GM12878 (cell line): ENCODE measurements at regions not wholly inside any gene's neighbourhood (a gene's known extent, or its start where the extent isn't known, plus 50 kb on each side); places are given as distances from the start of the nearest gene placed in this dataset.

ENCODE experiments used
- ATAC-seq: fragments of 200-7000 bp; cut with Tn5 transposase; 3 replicates; pipeline ENCODE4 v1.9.1; 2020; ENCODE audit warnings: mild to moderate bottlenecking, moderate library complexity
- BruUV-seq: library from RNA; stranded (reverse); fragments of 400-500 nt; replicated peaks from 2 replicates; lab custom pipeline; 2021; lab: Mats Ljungman, UMichigan
- CTCF ChIA-PET: fragments of 300-600 bp; sonication (Branson Sonifier 250); formaldehyde crosslinking; extraction: SDS; loops from one replicate; lab custom pipeline; 2021; ENCODE audit warnings: inconsistent platforms; lab: Yijun Ruan, JAX
- POLR2A ChIA-PET: fragments of 350-600 bp; formaldehyde crosslinking; extraction: SDS; loops from one replicate; lab custom pipeline; 2021; ENCODE audit warnings: inconsistent platforms; lab: Charles Lee
- RAD21 ChIA-PET: fragments of 300-600 bp; sonication (Branson Sonifier 250); formaldehyde crosslinking; loops from one replicate; lab custom pipeline; 2023; ENCODE audit warnings: antibody characterized with exemption; ENCODE audit not compliant: unreplicated experiment; lab: Charles Lee
- SMC1A ChIA-PET: fragments of 300-600 bp; sonication (Branson Sonifier 250); formaldehyde crosslinking; loops from one replicate; lab custom pipeline; 2023; ENCODE audit not compliant: unreplicated experiment, uncharacterized antibody; lab: Charles Lee
- DNase-seq: peaks from one replicate; pipeline ENCODE4 v3.0.0-alpha.2; 2011; ENCODE audit warnings: low read depth, low spot score
- FAIRE-seq: peaks from 3 replicates; lab custom pipeline; 2011; peaks lifted over from hg19 to GRCh38; lab: Jason Lieb, UNC
- H2AFZ ChIP-seq: 2 replicates; pipeline ENCODE4 v1.6.0; 2011; ENCODE audit warnings: low read depth, low read length, control low read depth; ENCODE audit not compliant: control insufficient read depth
- H3K27ac ChIP-seq: 2 replicates; pipeline ENCODE4 v1.5.1; 2011; ENCODE audit warnings: control low read depth; ENCODE audit not compliant: control insufficient read depth, insufficient read depth
- H3K27me3 ChIP-seq, 2 experiments: replicated peaks in 1 of 2; 2 replicates each; pipeline versions ENCODE4 v1.6.0 to v1.6.1; 2011; ENCODE audit warnings: low read length in 1 of 2; ENCODE audit not compliant: control insufficient read depth in 2 of 2, insufficient read depth in 2 of 2
- H3K36me3 ChIP-seq, 2 experiments: 2 replicates each; pipeline ENCODE4 v1.5.1; 2011; ENCODE audit warnings: low read length in 1 of 2; ENCODE audit not compliant: control insufficient read depth in 2 of 2, insufficient read depth in 2 of 2
- H3K4me1 ChIP-seq: 2 replicates; pipeline ENCODE4 v1.6.1; 2011; ENCODE audit warnings: mild to moderate bottlenecking, low read length, moderate library complexity, mixed read lengths; ENCODE audit not compliant: control insufficient read depth, insufficient read depth
- H3K4me2 ChIP-seq: 2 replicates; pipeline ENCODE4 v1.6.0; 2011; ENCODE audit warnings: control low read depth; ENCODE audit not compliant: control insufficient read depth, insufficient read depth
- H3K4me3 ChIP-seq: fragments of 200-600 bp; sonication (generic); 2 replicates; pipeline ENCODE4 v1.5.1; 2016
- H3K79me2 ChIP-seq: 2 replicates; pipeline ENCODE4 v1.6.0; 2011; ENCODE audit warnings: low read length; ENCODE audit not compliant: control insufficient read depth, insufficient read depth
- H3K9ac ChIP-seq: 2 replicates; pipeline ENCODE4 v1.8.0; 2011; ENCODE audit warnings: low read length, control low read depth, mixed read lengths; ENCODE audit not compliant: control insufficient read depth, insufficient read depth
- H3K9me3 ChIP-seq: replicated peaks from 3 replicates; pipeline ENCODE4 v1.5.1; 2011; ENCODE audit warnings: mild to moderate bottlenecking, low read length; ENCODE audit not compliant: control insufficient read depth, insufficient read depth
- H4K20me1 ChIP-seq: 2 replicates; pipeline ENCODE4 v1.6.0; 2011; ENCODE audit not compliant: control insufficient read depth, insufficient read depth
- CEBPZ ChIP-seq: fragments of 150-350 bp; IDR thresholded peaks from 2 replicates; pipeline ENCODE4 v1.6.1; 2016; ENCODE audit warnings: low read depth, low read length
- EED ChIP-seq: sonication (generic); IDR thresholded peaks from 2 replicates; pipeline ENCODE4 v1.6.1; 2016; ENCODE audit warnings: antibody characterized with exemption, low read depth
- EGR1 ChIP-seq, 2 experiments: IDR thresholded peaks; 1 replicate in 1 of 2; 2 replicates in 1 of 2; pipeline ENCODE4 v1.6.1; 2011 to 2012; ENCODE audit warnings: low read depth in 2 of 2, low read length in 2 of 2, borderline replicate concordance in 1 of 2, mild to moderate bottlenecking in 1 of 2, moderate library complexity in 1 of 2
- MYC ChIP-seq: IDR thresholded peaks from 2 replicates; pipeline ENCODE4 v1.6.1; 2011; ENCODE audit warnings: mild to moderate bottlenecking, low read length, moderate library complexity, inconsistent platforms; ENCODE audit not compliant: insufficient read depth, insufficient replicate concordance, insufficient read length, severe bottlenecking
- NR2C1 ChIP-seq: fragments of 450-650 bp; IDR thresholded peaks from 2 replicates; pipeline ENCODE4 v1.6.1; 2017; ENCODE audit warnings: antibody characterized with exemption, mild to moderate bottlenecking, moderate library complexity
- POLR2A ChIP-seq: IDR thresholded peaks from 2 replicates; pipeline ENCODE4 v1.6.1; 2011; ENCODE audit warnings: low read depth, mild to moderate bottlenecking, low read length
- POLR2AphosphoS2 ChIP-seq: IDR thresholded peaks from 2 replicates; pipeline ENCODE4 v1.6.1; 2011; ENCODE audit warnings: low read depth, mild to moderate bottlenecking, low read length, improper control_type of control experiment, moderate library complexity
- POU2F2 ChIP-seq: IDR thresholded peaks from 3 replicates; pipeline ENCODE4 v1.6.1; 2011; ENCODE audit warnings: low read depth, mild to moderate bottlenecking, low read length, borderline replicate concordance
- RFX5 ChIP-seq: IDR thresholded peaks from 2 replicates; pipeline ENCODE4 v1.6.1; 2011; ENCODE audit warnings: low read depth, low read length, improper control_type of control experiment
- SP1 ChIP-seq: IDR thresholded peaks from one replicate; pipeline ENCODE4 v1.6.1; 2011; ENCODE audit warnings: low read depth, low read length
- TBL1XR1 ChIP-seq: IDR thresholded peaks from 2 replicates; pipeline ENCODE4 v1.6.1; 2012; ENCODE audit warnings: low read depth, low read length, improper control_type of control experiment
- WGBS: methylation state at CpG from one replicate; pipeline ENCODE4 v1.1.6; 2016; ENCODE audit warnings: low lambda C conversion rate; ENCODE audit not compliant: insufficient replicate concordance, insufficient coverage; ENCODE audit errors: missing lambda C conversion rate; 5-methylcytosine and 5-hydroxymethylcytosine counted together
- in situ Hi-C: fragments of 300-500 bp; cut with MboI; formaldehyde crosslinking; loops from 9 replicates; pipeline ENCODE4 v1.14.3; 2018; ENCODE audit warnings: mixed read lengths
- intact Hi-C: fragments of 100-400 bp; cut with micrococcal nuclease; formaldehyde crosslinking; loops from one replicate; pipeline ENCODE4 v1.14.2; 2022; ENCODE audit not compliant: unreplicated experiment
- TF ChIP-seq, protein P1 (sequence below): fragments of 450-650 bp; formaldehyde crosslinking; IDR thresholded peaks from 2 replicates; pipeline ENCODE4 v1.4.0; 2020; ENCODE audit warnings: mild to moderate bottlenecking, moderate library complexity

DNA sequence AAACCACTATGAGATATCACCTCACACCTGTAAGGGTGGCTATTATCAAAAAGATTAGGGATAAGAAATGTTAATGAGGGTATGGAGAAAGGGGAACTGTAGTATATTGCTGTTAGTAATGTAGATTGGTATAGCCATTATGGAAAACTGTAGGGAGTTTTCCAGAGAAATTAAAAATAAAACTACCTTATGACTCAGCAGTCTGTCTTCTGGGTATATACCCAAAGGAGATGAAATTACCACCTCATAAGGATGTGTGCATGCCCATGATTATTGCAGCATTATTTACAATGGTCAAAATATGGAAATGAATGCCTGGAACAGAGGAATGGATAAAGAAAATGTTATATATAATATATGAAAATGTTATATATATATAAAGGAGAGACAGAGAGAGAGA is 303.8 kb downstream of the METTL15 start:
- in situ Hi-C loops (no loop called here), intact Hi-C loops (no loop called here)
- H3K9ac ChIP-seq, result no peak overlapping the region
- ChIA-PET SMC1A (no interaction called here), RAD21 (no interaction called here), POLR2A (no interaction called here), CTCF (no interaction called here)
- H3K36me3 ChIP-seq, result no peaks in the 10 kb centered on the region
- no peak for FAIRE-seq
- no peaks in the 10 kb centered on the region for H3K79me2 ChIP-seq
- no peak overlapping the region for H3K4me2 ChIP-seq
- no peak overlapping the region for H3K4me3 ChIP-seq
- no peaks in the 10 kb centered on the region for H3K4me1 ChIP-seq
- no TSS peak for BruUV-seq
- H2AFZ ChIP-seq, result no peak overlapping the region
- H3K27me3 ChIP-seq, result no peaks in the 10 kb centered on the region
- ATAC-seq, result no peak
- H3K9me3 ChIP-seq, result no peaks in the 10 kb centered on the region
- no peak overlapping the region for H3K27ac ChIP-seq
- H4K20me1 ChIP-seq, result no peaks in the 10 kb centered on the region
- DNase-seq, result no peak
- no peak for TF ChIP-seq POU2F2

GRCh38 chr11:28401446-28401845 is 293.3 kb downstream of the METTL15 start:
- Histone ChIP-seq H3K4me1 (no peaks in the 10 kb centered on the region), H3K4me2 (no peak overlapping the region), H3K36me3 (no peaks in the 10 kb centered on the region), H3K4me3 (no peak overlapping the region), H3K27ac (no peak overlapping the region), H3K27me3 (no peaks in the 10 kb centered on the region), H3K9ac (no peak overlapping the region), H3K79me2 (no peaks in the 10 kb centered on the region), H4K20me1 (no peaks in the 10 kb centered on the region), H3K9me3 (no peaks in the 10 kb centered on the region), H2AFZ (no peak overlapping the region)
- ChIA-PET RAD21 (no interaction called here), SMC1A (no interaction called here), CTCF (interaction anchor here (0.7 kb wide), 1 partner anchor 12 kb away, joined by 3 read pairs; no protein-coding TSS in a partner anchor), POLR2A (no interaction called here)
- no peak for FAIRE-seq
- DNase-seq, result no peak
- 72% methylated on average over 3 of the region's 3 CpGs for WGBS
- no TSS peak for BruUV-seq
- in situ Hi-C loops (no loop called here), intact Hi-C loops (no loop called here)
- no peak for ATAC-seq
- TF ChIP-seq RFX5, result no peak
- TF ChIP-seq EED, result no peak
- TF ChIP-seq POLR2AphosphoS2, result no peak
- no peak for TF ChIP-seq TBL1XR1
- no peak for TF ChIP-seq CEBPZ
- TF ChIP-seq POLR2A, result no peak
- no peak for TF ChIP-seq SP1
- no peak for TF ChIP-seq MYC
- TF ChIP-seq, protein P1, sequence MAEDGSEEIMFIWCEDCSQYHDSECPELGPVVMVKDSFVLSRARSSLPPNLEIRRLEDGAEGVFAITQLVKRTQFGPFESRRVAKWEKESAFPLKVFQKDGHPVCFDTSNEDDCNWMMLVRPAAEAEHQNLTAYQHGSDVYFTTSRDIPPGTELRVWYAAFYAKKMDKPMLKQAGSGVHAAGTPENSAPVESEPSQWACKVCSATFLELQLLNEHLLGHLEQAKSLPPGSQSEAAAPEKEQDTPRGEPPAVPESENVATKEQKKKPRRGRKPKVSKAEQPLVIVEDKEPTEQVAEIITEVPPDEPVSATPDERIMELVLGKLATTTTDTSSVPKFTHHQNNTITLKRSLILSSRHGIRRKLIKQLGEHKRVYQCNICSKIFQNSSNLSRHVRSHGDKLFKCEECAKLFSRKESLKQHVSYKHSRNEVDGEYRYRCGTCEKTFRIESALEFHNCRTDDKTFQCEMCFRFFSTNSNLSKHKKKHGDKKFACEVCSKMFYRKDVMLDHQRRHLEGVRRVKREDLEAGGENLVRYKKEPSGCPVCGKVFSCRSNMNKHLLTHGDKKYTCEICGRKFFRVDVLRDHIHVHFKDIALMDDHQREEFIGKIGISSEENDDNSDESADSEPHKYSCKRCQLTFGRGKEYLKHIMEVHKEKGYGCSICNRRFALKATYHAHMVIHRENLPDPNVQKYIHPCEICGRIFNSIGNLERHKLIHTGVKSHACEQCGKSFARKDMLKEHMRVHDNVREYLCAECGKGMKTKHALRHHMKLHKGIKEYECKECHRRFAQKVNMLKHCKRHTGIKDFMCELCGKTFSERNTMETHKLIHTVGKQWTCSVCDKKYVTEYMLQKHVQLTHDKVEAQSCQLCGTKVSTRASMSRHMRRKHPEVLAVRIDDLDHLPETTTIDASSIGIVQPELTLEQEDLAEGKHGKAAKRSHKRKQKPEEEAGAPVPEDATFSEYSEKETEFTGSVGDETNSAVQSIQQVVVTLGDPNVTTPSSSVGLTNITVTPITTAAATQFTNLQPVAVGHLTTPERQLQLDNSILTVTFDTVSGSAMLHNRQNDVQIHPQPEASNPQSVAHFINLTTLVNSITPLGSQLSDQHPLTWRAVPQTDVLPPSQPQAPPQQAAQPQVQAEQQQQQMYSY (CRISPR knock-in tag), result no peak
- no peak for TF ChIP-seq NR2C1
- no peak for TF ChIP-seq EGR1 (IDR thresholded peaks at IDR 0.05; ENCODE audit: borderline replicate concordance in 1 of 2, low read depth in 2 of 2, low read length in 2 of 2)
